HG02763 (cell line): ENCODE measurements at regions not wholly inside any gene's neighbourhood (a gene's known extent, or its start where the extent isn't known, plus 50 kb on each side); places are given as distances from the start of the nearest gene placed in this dataset.

ENCODE experiments used
- ATAC-seq: cut with Tn5 transposase; IDR thresholded peaks from one replicate; pipeline ENCODE4 v1.9.1; 2021; ENCODE audit warnings: mild to moderate bottlenecking, moderate library complexity; ENCODE audit not compliant: unreplicated experiment

DNA sequence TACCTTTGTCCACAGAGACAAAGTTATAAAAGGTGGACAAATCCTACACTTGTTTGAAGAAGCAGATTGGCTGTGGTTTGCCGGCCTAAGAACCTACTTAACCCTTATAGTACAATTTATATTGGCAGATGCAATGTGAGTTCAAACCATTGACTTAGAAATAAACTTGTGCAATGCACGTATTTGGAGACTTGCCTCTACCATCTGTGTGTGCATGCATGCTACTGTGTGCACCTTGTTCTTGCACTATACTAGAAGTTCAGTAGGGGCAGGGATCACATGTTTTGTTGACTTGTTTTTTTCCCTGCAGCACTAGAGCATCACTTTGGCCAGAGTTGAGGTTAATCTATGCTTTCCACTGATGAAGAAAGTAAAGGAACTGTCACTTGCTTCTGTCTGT lies 163.1 kb upstream of the SERP2 start:
- no peak for ATAC-seq

DNA sequence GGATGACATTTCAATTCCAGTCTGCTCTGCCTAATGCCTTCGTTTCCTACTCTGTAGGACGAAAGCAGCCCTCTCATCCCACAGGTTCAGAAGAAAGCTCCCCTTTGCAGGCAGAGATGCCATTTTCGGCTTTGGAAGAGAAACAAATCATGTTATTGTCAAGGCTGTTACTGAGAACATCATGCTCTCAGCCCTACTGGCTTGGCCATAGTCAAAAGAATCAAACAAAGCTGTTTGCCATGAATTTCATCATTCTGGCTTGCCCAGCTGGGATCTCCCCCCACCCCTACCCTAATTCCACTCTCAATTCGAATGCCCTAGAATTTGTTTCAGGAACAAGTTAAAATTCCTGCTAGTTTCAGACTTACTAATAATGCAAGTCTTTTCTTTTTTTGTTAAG lies 162.3 kb upstream of the SERP2 start:
- no peak for ATAC-seq

DNA sequence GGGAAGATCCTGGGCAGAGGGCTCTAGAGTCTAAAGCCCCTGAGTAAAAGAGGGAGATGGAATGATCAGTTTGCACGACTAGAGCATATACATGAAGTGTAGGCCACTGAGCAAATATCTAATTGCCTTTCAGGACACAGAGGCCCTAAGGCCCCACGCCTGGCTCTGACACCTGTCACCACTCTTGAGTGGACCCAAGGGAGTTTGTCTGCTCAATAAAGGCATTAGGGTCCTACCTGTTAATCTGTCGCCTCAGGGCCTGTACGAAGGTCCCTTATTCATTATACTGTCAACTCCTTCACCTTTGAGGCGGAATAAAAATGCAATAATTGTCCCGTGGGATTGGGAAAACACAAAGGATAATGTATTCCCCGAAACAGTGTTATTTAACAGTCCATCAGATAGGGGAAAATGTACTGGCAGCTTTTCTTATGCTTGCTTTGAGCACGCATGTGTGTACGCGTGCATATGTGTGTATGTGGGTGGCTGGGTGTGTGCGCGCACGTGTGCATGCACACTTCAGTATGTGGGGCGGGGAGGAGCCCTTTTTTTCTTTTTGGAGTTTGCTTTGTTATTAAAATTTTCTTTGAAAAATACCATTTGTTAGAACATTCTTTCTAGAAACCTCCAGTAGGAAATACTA lies 161.8 kb upstream of the SERP2 start:
- ATAC-seq = no peak

DNA sequence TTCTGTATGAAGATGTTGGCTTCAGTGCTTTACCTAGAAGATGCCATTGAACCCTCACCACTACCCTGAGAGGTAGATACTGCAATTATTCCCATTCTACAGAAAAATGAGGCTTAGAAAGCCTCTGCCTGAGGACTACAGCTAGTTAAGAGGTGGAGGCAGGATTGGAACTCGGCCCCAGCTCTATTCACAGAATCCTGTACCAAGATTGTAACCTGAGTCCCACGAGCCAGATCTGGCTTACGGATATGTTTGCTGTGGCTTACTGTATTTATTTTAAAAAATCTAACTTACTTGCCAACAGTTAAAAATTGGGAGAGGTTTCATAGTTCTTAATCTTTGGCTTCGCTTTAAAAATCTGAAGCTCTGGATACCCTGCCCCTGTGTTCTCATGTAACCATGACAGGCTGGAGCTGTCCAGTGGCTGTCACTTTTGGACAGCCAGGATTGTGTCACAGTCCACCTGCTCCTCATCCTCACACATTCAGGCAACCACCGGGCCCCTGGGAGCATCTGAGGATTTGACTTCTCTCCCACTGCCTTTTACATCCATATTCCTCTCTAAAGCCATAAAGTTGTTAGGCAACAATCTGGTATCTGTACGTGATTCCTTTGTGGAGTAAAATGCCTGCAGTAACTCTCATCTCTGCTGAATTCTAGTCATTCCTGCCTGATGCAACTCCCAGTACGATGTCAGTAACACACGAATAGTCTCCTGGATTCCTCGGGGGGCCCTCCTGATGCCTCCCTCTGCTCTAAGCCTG lies 160.8 kb upstream of the SERP2 start:
- ATAC-seq = no peak

DNA sequence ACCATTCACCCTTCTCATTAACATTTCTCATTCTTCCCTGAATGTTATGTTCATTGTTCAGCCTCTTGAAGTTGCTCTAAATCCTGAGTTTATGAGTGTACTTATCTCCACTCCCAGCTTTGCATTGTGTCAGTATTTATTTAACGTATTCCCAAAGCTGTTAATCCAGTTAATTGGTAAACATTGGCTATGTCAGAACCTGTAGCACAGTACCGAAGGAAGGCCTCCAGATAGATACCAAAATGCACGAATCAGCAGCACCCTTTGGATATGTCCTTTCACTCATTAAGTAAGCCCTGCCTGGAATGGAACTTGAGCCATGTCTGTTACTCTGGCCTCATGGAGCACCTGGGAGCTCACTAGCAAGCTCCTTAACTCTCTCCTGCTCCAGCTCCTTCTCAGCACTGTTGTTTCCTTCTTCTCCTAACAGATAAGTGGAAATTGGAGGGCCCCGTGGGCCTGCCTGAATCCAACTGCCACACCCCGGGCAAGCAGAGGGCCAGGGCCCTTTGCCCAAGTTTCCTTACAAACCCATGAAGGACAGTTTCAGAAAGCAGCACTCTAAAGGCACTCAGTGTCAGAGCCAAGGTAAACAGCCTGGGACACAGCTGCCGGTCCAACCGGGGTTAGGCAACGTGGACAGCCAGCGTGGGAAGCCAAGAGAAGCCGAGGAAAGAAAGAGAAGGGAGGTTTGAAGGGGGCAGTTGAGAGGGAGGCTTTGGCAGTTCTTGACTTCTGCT lies 155.0 kb upstream of the SERP2 start:
- ATAC-seq = no peak

DNA sequence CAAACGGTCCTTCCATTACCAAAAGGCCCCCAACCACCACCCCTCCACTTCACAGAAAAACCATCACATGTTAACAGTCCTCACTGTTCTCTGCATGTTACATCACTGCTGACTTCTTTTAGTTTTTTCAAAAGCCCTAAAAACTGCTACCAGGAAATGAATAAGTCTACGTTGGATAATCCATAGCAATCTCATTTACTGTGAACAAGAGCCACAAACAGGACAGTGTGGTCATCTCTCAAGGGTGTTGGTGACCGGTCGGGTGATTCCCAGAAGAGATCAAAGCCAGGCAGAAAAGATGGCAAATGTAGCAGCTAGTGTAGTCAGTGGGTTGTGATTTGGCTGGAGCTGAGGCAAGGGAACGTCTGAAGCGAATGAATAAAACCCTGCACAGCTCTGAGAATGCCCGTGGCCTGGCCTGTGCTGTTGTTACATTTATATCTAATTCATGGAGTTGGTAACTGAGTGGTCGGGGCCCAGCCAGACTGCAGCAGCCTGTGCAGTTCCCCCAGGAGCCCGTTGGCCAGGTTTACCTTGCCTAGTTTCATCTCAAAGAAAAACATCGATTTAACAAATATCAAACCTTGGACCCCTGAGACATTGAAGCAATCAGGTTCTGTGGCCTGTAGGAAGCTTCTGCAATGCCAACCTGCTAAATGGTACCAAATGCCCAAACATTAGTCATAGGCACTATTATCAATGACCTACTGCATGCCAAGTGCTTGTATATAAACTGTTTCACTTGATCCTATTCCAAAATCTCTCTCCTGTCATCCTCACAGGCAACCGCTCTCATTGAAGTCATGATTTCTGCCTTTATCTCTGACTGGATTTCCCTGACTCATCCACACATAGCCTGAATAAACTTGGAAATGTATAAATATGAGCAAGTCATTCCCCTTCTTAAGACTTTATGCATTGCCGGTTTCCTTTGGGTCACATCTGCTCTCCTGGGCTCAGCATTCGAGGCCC lies 153.8 kb upstream of the SERP2 start:
- ATAC-seq = no peak

DNA sequence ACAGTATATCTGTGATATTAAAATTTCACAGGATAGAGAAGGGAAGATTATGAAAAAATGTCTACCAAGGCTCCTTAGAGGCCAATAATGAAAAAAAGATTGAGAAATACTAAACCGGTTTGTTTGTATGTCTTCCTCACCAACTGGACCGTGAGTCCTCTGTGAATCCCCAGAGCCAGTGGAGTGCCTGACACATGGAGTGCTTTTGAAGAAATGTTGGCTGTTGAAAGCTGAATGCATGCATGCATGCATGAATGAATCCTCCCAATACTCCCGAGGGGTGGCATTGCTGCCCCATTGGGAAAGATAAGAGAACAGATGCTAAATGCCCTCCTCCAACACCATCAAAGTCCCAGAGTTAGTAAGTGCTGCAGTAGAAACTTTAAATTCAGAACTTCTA lies 152.7 kb upstream of the SERP2 start:
- ATAC-seq = no peak

DNA sequence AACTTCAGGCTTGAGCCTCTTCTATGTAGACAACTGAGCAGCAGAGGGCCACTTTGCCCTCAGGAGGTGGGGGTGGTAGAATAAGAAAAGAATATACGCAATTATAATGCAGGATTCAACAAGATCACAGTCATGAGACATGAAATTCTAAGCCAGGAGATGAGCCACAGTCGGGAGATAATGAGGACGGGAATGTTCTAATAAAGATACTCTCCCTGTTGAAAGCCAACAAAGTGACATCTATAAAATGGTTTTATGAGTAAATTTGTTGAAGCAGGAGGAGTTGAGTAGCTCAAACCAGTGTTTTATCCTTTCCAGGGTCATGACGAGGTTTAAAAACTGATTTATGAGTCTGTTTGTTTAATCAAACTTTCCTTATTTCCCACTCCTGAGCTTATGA lies 152.0 kb upstream of the SERP2 start:
- no peak for ATAC-seq

DNA sequence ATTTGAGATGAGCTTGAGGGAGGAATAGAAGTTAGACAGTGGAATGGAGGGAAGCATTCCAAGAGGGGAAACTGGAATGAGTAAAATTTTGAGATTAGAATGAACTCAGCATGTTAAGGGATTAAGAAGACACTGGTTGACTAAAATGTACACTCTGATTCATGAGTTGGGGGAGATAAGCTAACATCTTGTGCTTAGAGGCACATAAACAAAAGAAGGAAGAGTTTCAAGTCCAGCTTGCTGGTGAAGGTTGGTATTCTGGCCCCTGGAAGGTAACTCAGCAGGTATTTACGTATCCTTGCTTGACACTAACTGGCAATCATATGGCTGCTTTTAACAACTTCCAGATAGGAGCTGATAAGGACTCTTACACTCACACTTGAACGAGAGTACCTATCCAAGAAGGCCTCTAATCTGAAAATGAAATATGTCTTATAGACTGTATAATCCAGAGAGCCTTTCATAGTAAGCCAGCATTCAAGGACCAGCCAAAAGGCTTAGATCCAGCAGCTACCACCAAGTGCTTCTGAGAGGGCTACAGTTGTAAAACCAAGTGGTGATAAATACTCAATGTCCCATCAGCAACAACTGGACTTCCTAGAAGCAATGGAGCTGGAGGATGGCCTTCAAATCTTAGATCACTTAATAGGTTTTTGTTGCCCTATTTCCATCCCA lies 149.7 kb upstream of the SERP2 start:
- no peak for ATAC-seq

DNA sequence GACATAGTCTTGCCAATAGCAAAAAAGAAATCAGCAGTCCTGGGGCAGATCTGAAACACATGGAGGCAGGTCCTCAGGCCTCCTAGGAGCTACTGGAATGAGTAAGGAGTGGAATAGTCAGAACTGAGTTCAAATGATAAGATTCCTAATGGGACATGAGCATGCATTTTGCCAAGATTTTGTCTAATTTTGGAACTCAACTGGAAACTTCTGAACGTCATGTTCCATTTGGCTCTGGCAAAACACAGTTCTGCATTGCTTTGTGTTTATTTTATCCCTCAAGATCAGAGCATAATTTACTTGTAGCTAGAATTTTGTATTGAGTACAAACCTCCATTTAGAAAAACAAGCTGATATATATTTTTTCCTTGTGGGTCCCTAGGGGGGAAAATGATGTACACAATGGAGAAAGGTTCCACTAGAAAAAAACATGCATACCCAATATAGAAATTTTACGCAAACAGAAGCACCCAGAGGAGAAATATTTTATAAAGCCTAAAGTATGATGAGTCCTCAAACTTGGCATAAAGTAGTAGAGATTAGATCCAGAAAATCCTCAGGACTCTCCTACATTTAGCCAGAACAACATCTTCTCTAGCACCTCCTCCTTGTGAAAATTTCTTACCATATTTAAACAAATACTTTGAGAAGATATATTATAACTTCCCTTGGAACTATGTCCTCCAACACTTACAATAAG lies 149.0 kb upstream of the SERP2 start:
- ATAC-seq = no peak

DNA sequence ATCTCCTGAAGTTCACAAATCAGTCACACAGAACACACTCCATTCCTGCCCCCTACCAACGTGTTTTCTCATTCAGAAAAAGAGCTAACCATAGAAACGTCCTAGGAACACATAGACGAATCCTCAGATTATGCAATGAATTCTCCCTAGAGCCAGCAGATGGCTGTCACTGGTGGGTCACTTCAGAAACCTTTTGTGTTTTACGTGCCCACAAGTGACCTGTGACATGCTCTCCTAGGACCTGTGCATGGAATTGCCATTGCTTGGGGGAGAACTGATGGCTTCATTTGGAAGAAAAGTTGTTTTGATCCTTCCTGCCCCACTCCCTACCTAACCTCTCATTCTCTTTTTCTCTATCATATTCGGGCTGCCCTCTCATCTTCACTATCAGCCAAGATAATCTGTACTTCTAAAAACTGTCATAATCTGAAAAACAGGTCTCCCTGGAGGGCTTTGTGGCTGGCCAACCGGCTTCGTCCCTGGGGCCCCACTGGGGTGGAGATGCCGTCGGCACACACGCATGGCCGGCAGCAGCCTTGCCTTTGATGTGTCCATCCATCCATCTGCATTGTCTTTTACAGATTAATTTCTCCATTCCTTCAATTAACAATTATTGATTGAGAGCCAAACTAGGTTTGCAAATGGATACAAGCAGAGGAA lies 144.1 kb upstream of the SERP2 start:
- no peak for ATAC-seq

DNA sequence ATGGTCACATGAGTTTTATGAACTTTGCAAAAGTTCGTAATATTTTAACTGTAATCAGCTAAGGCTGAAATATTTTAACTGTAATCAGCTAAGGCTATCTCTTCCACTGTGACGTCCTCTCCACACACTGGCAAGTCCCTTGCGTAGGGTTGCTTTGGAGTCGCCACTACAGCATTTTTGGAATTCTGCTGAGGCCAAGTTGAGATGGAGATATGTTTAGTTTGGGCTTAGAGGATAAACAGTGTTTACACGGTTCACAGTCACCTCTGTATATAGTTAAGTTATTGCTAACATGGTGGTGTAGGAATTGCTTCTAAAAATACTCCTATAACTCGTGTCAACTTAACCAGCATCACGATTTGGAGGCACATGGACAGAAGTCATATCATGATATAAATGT lies 143.6 kb upstream of the SERP2 start:
- ATAC-seq = no peak

DNA sequence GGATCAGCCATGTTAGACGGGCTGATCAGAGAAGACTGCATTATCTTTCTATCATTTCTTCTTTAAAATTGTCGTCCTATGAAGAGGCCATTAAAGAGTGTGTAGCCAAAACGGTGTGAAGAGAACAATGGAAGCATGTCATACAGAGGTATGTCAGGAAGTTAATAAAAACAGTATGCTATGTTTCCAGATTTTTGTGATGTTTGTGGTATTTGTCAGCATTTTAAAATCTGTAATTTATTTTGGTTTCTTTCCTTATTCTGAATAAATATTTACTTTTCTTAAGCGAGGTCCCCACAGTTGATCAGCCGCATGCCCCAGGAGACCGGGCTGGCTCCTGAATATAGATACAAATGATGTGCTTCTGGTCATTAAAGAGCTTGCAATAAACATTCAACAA lies 142.9 kb upstream of the SERP2 start:
- ATAC-seq = no peak

DNA sequence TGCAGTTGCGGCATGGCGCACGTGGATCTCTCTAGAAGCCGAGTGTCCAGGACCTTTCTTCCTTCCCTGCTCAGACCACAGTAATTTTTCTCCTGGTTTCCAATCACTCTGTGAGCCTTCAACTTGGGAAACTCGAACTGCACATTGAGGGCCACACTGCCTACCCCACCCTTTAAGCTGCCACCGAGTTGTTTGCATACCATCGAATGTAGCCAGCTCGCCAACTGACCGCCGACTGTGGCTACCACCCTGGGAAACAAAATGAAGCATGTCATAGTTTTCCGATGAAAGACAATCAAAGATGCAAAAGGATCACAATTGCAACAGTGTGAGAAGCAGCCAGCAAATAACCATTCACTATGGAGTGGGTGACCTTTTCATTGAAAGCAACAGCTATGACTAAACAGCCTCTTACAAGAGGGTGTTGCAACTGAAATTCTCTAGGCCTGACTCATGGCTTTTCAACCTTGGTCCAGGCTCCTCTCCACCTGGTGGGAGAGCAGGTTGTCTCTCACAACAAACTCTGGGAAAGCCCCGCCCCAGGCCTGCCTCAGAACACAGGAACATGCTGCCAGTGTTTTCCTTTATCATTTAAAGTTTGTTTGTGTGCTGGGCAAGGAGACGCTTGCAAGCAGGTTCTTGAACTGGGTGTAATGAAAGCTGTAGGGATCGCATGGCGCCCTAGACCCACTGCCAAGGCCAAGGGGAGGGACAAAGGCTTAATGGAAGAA lies 141.7 kb upstream of the SERP2 start:
- no peak for ATAC-seq

DNA sequence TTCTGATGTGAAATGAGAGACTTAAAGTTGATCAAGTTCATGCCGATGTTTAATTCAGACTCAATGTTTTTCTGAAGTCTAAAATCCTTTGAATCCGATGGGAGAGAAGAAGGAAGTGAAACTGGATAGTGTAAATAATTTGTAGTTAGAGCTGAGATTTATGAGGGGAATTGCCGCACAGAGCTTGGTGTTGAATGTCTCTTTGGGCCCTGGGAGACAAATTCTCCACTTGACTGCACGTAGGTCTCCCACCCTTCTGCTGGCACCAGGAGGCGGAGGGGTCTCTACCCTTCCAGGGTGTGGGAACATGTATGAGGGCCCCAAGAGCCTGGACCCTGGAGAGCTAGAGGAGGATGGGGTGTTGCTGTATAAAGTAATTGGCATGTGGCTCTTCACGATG lies 140.8 kb upstream of the SERP2 start:
- no peak for ATAC-seq

DNA sequence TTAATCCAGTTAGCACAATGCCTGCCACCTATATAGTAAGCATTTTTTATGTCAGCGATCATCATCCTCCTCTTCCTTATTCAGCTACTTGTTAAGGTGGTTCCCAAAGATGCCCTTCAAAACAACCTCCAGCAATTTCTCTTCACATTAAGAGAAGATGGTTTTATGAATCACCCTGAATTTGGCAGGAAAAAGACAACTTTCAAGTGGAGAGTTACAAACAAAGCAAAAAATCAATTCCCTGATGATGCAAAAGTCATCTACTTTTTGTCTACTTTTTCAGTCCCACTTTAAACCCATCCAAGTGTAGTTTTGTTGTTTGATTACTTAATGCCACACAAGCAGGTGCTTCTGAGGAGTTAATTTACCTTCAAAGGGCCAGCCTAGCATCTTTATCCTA lies 139.1 kb upstream of the SERP2 start:
- no peak for ATAC-seq

DNA sequence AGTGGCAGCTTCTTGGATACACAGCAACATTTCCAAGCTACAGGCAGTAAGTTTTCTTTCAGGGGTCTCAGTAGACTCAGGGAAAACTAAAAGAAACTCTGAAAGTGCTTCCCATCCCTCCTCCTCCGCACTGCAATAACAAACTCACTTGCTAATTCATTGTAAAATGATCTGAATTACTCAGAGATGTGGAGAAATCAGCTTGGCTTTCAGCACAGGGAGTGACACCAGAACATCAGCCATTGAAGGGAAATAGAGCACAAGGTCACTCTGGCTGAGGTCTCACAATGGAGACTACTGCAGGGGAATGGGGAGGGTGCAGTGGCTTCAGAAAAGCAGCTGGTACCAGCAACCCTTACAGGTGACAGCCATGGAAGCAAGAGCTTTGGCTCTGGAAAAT lies 137.3 kb upstream of the SERP2 start:
- no peak for ATAC-seq

DNA sequence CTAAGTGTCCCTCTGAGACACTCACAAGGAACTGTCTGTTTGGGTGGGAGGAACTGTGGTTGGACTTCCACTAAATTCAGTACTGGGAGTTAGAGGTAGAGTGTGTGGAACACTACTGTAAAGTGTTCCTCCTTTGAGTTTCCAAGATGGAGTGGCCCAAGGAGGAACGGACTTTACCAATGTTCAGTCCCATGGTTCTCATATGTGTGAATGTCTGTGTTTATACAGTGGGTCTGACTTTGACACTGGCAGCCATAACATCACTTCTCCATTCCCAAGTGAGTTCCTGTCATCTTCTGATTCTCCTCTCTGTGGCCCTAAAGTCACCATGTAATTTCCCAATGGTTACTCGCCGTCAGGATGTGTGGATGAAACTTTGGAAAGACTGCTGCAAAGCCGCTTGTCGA lies 136.8 kb upstream of the SERP2 start:
- no peak for ATAC-seq
